HepG2 (cell line): ENCODE measurements at regions not wholly inside any gene's neighbourhood (a gene's known extent, or its start where the extent isn't known, plus 50 kb on each side); places are given as distances from the start of the nearest gene placed in this dataset.
A peak's percentile ranks its signal among the peaks of the same experiment; 100 is the strongest.

ENCODE experiments used
- ATAC-seq: fragments of 200-7000 bp; cut with Tn5 transposase; 3 replicates; pipeline ENCODE4 v1.9.1; 2020; ENCODE audit warnings: mild to moderate bottlenecking, moderate library complexity
- BruUV-seq: library from RNA; stranded (reverse); fragments of 400-500 nt; replicated peaks from 2 replicates; lab custom pipeline; 2021; lab: Mats Ljungman, UMichigan
- CTCF ChIA-PET: fragments of 300-600 bp; formaldehyde crosslinking; extraction: SDS; loops from one replicate; lab custom pipeline; 2021; ENCODE audit warnings: low total read pairs, inconsistent platforms, low intra/inter-chr PET ratio; lab: Yijun Ruan, JAX
- POLR2A ChIA-PET: fragments of 350-600 bp; sonication (Branson Sonifier 250); formaldehyde crosslinking; loops from one replicate; lab custom pipeline; 2020; ENCODE audit warnings: antibody characterized with exemption, inconsistent platforms; lab: Yijun Ruan, JAX
- DNase-seq: peaks from one replicate; pipeline ENCODE4 v3.0.0-alpha.2; 2015; ENCODE audit warnings: low spot score
- FAIRE-seq: peaks from 3 replicates; lab custom pipeline; 2011; peaks lifted over from hg19 to GRCh38; lab: Jason Lieb, UNC
- H2AFZ ChIP-seq: one replicate; pipeline ENCODE4 v1.6.1; 2011; ENCODE audit warnings: low read length, inconsistent platforms
- H3K27ac ChIP-seq: fragments of 300-600 bp; 3 replicates; pipeline ENCODE4 v1.8.0; 2011; ENCODE audit warnings: mixed run types, mild to moderate bottlenecking, mixed read lengths, low read length, inconsistent platforms; ENCODE audit not compliant: insufficient read depth; ENCODE audit errors: extremely low read length
- H3K27me3 ChIP-seq, 2 experiments: fragments of 200-600 bp in 1 of 2; 2 replicates in 1 of 2; 3 replicates in 1 of 2; pipeline versions ENCODE4 v1.6.0 to v1.8.0; 2011; ENCODE audit warnings: low read length in 2 of 2, mild to moderate bottlenecking in 2 of 2, moderate library complexity in 2 of 2, inconsistent platforms in 1 of 2; ENCODE audit not compliant: insufficient read depth in 2 of 2, control insufficient read depth in 1 of 2
- H3K36me3 ChIP-seq, 2 experiments: fragments of 200-600 bp in 1 of 2; replicated peaks in 1 of 2; 2 replicates in 1 of 2; 3 replicates in 1 of 2; pipeline versions ENCODE4 v1.5.1 to v1.8.0; 2011; ENCODE audit warnings: low read length in 2 of 2, inconsistent platforms in 1 of 2; ENCODE audit not compliant: insufficient read depth in 2 of 2, control insufficient read depth in 1 of 2
- H3K4me1 ChIP-seq: 2 replicates; pipeline ENCODE4 v1.5.1; 2012; ENCODE audit warnings: low read length, inconsistent platforms; ENCODE audit not compliant: insufficient read depth
- H3K4me2 ChIP-seq: 2 replicates; pipeline ENCODE4 v1.6.0; 2011; ENCODE audit warnings: low read depth, low read length, inconsistent platforms
- H3K4me3 ChIP-seq, 3 experiments: fragments of 200-600 bp in 1 of 3; sonication (generic), shearing (Covaris generic) in 1 of 3; replicated peaks in 1 of 3; 2 replicates each; pipeline ENCODE4 v1.5.1; 2011 to 2016; ENCODE audit warnings: low read length in 3 of 3, inconsistent platforms in 2 of 3, low read depth in 2 of 3, mild to moderate bottlenecking in 2 of 3, control low read depth in 1 of 3, mixed read lengths in 1 of 3; ENCODE audit not compliant: insufficient read depth in 1 of 3
- H3K79me2 ChIP-seq: one replicate; pipeline ENCODE4 v1.6.1; 2011; ENCODE audit warnings: low read length, inconsistent platforms; ENCODE audit not compliant: insufficient read depth
- H3K9ac ChIP-seq: 2 replicates; pipeline ENCODE4 v1.6.0; 2011; ENCODE audit warnings: mild to moderate bottlenecking, low read depth, low read length, inconsistent platforms; ENCODE audit not compliant: insufficient read depth
- H3K9me3 ChIP-seq: 2 replicates; pipeline ENCODE4 v1.5.1; 2012; ENCODE audit warnings: mild to moderate bottlenecking, low read length
- H4K20me1 ChIP-seq: 2 replicates; pipeline ENCODE4 v1.6.0; 2011; ENCODE audit warnings: inconsistent platforms, mild to moderate bottlenecking, low read length, moderate library complexity; ENCODE audit not compliant: insufficient read depth
- HMG20A ChIP-seq: IDR thresholded peaks from 2 replicates; pipeline ENCODE4 v1.6.1; 2016; ENCODE audit warnings: borderline replicate concordance
- MAFG ChIP-seq: sonication (generic); formaldehyde crosslinking; IDR thresholded peaks from 2 replicates; pipeline ENCODE4 v1.5.1; 2020; ENCODE audit warnings: mild to moderate bottlenecking, missing genetic modification reagents
- NFIC ChIP-seq: IDR thresholded peaks from 2 replicates; pipeline ENCODE4 v1.6.1; 2012; ENCODE audit warnings: mild to moderate bottlenecking, low read length, inconsistent platforms
- SSRP1 ChIP-seq: IDR thresholded peaks from 2 replicates; pipeline ENCODE4 v1.6.1; 2016; ENCODE audit warnings: control low read depth
- ZBTB20 ChIP-seq: sonication (generic); formaldehyde crosslinking; IDR thresholded peaks from 2 replicates; pipeline ENCODE4 v1.8.1; 2023; ENCODE audit warnings: missing genetic modification reagents, low read depth, mild to moderate bottlenecking, borderline replicate concordance
- ZNF318 ChIP-seq: sonication (generic); formaldehyde crosslinking; IDR thresholded peaks from 2 replicates; pipeline ENCODE4 v1.4.0; 2020; ENCODE audit warnings: mild to moderate bottlenecking, missing genetic modification reagents
- ZNF34 ChIP-seq: sonication (generic); formaldehyde crosslinking; IDR thresholded peaks from 2 replicates; pipeline ENCODE4 v1.4.0; 2020; ENCODE audit warnings: mild to moderate bottlenecking, missing genetic modification reagents, borderline replicate concordance
- ZNF430 ChIP-seq: sonication (generic); formaldehyde crosslinking; IDR thresholded peaks from 2 replicates; pipeline ENCODE4 v1.9.0; 2021; ENCODE audit warnings: mild to moderate bottlenecking, missing genetic modification reagents
- ZNF670 ChIP-seq: sonication (generic); formaldehyde crosslinking; IDR thresholded peaks from 2 replicates; pipeline ENCODE4 v1.8.0; 2022; ENCODE audit warnings: mild to moderate bottlenecking, missing genetic modification reagents, borderline replicate concordance
- ZNF720 ChIP-seq: sonication (generic); formaldehyde crosslinking; IDR thresholded peaks from 2 replicates; pipeline ENCODE4 v1.4.0; 2020; ENCODE audit warnings: missing genetic modification reagents
- ZNF816 ChIP-seq: sonication (generic); formaldehyde crosslinking; IDR thresholded peaks from 2 replicates; pipeline ENCODE4 v1.8.0; 2022; ENCODE audit warnings: missing genetic modification reagents, mild to moderate bottlenecking, borderline replicate concordance
- WGBS: methylation state at CpG from one replicate; pipeline ENCODE4 v1.1.6; 2017; ENCODE audit warnings: low lambda C conversion rate; 5-methylcytosine and 5-hydroxymethylcytosine counted together
- in situ Hi-C: cut with HindIII; loops from 2 replicates; pipeline ENCODE4 v1.10.0; 2017; ENCODE audit warnings: low pct_unique_long_range_greater_than_20kb; ENCODE audit not compliant: extremely low pct_ligation_motif_present
- intact Hi-C: fragments of 100-400 bp; cut with micrococcal nuclease; formaldehyde crosslinking; loops from one replicate; pipeline ENCODE4 v1.10.0; 2022; ENCODE audit not compliant: unreplicated experiment

- in situ Hi-C loops = no loop called here
- 4% methylated on average over 4 of the region's 4 CpGs for WGBS
- Histone ChIP-seq H3K4me2 (no peak overlapping the region), H3K4me1 (no peaks in the 10 kb centered on the region), H3K27me3 (no peaks in the 10 kb centered on the region; a peak in 1 of 5 replicates), H3K9ac (no peak overlapping the region), H4K20me1 (no peaks in the 10 kb centered on the region), H3K9me3 (peaks cover 23% of the 10 kb centered on the region), H2AFZ (no peak overlapping the region), H3K36me3 (no peaks in the 10 kb centered on the region), H3K4me3 (no peak overlapping the region), H3K27ac (no peak overlapping the region), H3K79me2 (no peaks in the 10 kb centered on the region)
- ATAC-seq (peak; percentile 90), FAIRE-seq (no peak), DNase-seq (no peak)
- no TSS peak for BruUV-seq
- intact Hi-C loops = no loop called here
- ChIA-PET CTCF (interaction anchor here (1.3 kb wide), 1 partner anchor 67 kb away, joined by 3 read pairs; no protein-coding TSS in a partner anchor), POLR2A (no interaction called here)
- TF ChIP-seq ZNF430 (CRISPR knock-in tag) = no peak
- TF ChIP-seq ZNF34 (CRISPR knock-in tag) = no peak
- no peak for TF ChIP-seq ZBTB20
- no peak for TF ChIP-seq ZNF816 (CRISPR knock-in tag)
- no peak for TF ChIP-seq HMG20A
- TF ChIP-seq ZNF670 (CRISPR knock-in tag) = no peak
- no peak for TF ChIP-seq ZNF318 (CRISPR knock-in tag)
- TF ChIP-seq NFIC = no peak
- no peak for TF ChIP-seq SSRP1 (CRISPR knock-in tag)
- no peak for TF ChIP-seq ZNF720
- TF ChIP-seq MAFG (CRISPR knock-in tag) = no peak
These were observed 277.5 kb upstream of the DDX18 start for GRCh38 chr2:117537032-117537431.
